ENCODE measurements at regions not wholly inside any gene's neighbourhood (a gene's known extent, or its start where the extent isn't known, plus 50 kb on each side); places are given as distances from the start of the nearest gene placed in this dataset.

- Mint-ChIP-seq H3K4me1 (no peaks in the 10 kb centered on the region), H3K27ac (no peak overlapping the region), H3K9me3 (no peaks in the 10 kb centered on the region), H3K36me3 (ENCODE audit: low read depth) (no peaks in the 10 kb centered on the region), H3K27me3 (peaks cover 5% of the 10 kb centered on the region), H3K4me3 (no peak overlapping the region)
- DNase-seq = no peak
- POLR2A ChIA-PET = no interaction called here
- CTCF ChIA-PET = no interaction called here
Observed at GRCh38 chr12:76268267-76268666, 79.9 kb downstream of the BBS10 start.

- Mint-ChIP-seq H3K4me3 (no peak overlapping the region), H3K4me1 (no peaks in the 10 kb centered on the region)
Observed at GRCh38 chr12:76266797-76267196, 81.4 kb downstream of the BBS10 start.

GRCh38 chr12:76265424-76266180 is 82.6 kb downstream of the BBS10 start:
- ChIA-PET POLR2A (no interaction called here), CTCF (no interaction called here)
- no peak overlapping the region for H3K27ac Mint-ChIP-seq
- H3K36me3 Mint-ChIP-seq (ENCODE audit: low read depth) = no peaks in the 10 kb centered on the region
- H3K4me1 Mint-ChIP-seq = no peaks in the 10 kb centered on the region
- H3K4me3 Mint-ChIP-seq = no peak overlapping the region
- H3K9me3 Mint-ChIP-seq = no peaks in the 10 kb centered on the region
- DNase-seq = no peak
- peaks cover 11% of the 10 kb centered on the region for H3K27me3 Mint-ChIP-seq

More at GRCh38 chr12:76266797-76267196, 81.4 kb downstream of the BBS10 start:
- no peak overlapping the region for H3K27ac Mint-ChIP-seq
- POLR2A ChIA-PET = no interaction called here
- CTCF ChIA-PET = interaction anchor here (1.0 kb wide), 1 partner anchor 8 kb away, joined by 3 read pairs; no protein-coding TSS in a partner anchor
- DNase-seq = no peak
- H3K9me3 Mint-ChIP-seq = no peaks in the 10 kb centered on the region
- peaks cover 9% of the 10 kb centered on the region for H3K27me3 Mint-ChIP-seq
- H3K36me3 Mint-ChIP-seq (ENCODE audit: low read depth) = no peaks in the 10 kb centered on the region

GRCh38 chr12:76264611-76265012 is 83.6 kb downstream of the BBS10 start:
- H3K27me3 Mint-ChIP-seq = peaks cover 11% of the 10 kb centered on the region
- POLR2A ChIA-PET = no interaction called here
- H3K36me3 Mint-ChIP-seq (ENCODE audit: low read depth) = no peaks in the 10 kb centered on the region
- no peaks in the 10 kb centered on the region for H3K4me1 Mint-ChIP-seq
- DNase-seq = no peak
- H3K27ac Mint-ChIP-seq = no peak overlapping the region
- H3K9me3 Mint-ChIP-seq = no peaks in the 10 kb centered on the region
- CTCF ChIA-PET = interaction anchor here (1.4 kb wide), 1 partner anchor 10 kb away, joined by 4 read pairs; no protein-coding TSS in a partner anchor
- H3K4me3 Mint-ChIP-seq = no peak overlapping the region

GRCh38 chr12:76263696-76264095 is 84.5 kb downstream of the BBS10 start:
- no peaks in the 10 kb centered on the region for H3K36me3 Mint-ChIP-seq (ENCODE audit: low read depth)
- no peaks in the 10 kb centered on the region for H3K4me1 Mint-ChIP-seq
- no peak overlapping the region for H3K27ac Mint-ChIP-seq
- no peak overlapping the region for H3K4me3 Mint-ChIP-seq
- peaks cover 11% of the 10 kb centered on the region for H3K27me3 Mint-ChIP-seq
- no peak for DNase-seq
- CTCF ChIA-PET = interaction anchor here (1.4 kb wide), 1 partner anchor 9 kb away, joined by 4 read pairs; no protein-coding TSS in a partner anchor
- POLR2A ChIA-PET = no interaction called here
- no peaks in the 10 kb centered on the region for H3K9me3 Mint-ChIP-seq

- H3K27me3 Mint-ChIP-seq = peaks cover 9% of the 10 kb centered on the region
- H3K4me1 Mint-ChIP-seq = no peaks in the 10 kb centered on the region
- no peak overlapping the region for H3K27ac Mint-ChIP-seq
- H3K4me3 Mint-ChIP-seq = no peak overlapping the region
- CTCF ChIA-PET = interaction anchor here (0.9 kb wide), 1 partner anchor 10 kb away, joined by 3 read pairs; no protein-coding TSS in a partner anchor
- H3K36me3 Mint-ChIP-seq (ENCODE audit: low read depth) = no peaks in the 10 kb centered on the region
- no peak for DNase-seq
- no peaks in the 10 kb centered on the region for H3K9me3 Mint-ChIP-seq
- POLR2A ChIA-PET = no interaction called here
Observed at GRCh38 chr12:76260390-76260748, 87.8 kb downstream of the BBS10 start.

- Mint-ChIP-seq H3K9me3 (no peaks in the 10 kb centered on the region), H3K27ac (no peak overlapping the region), H3K27me3 (peaks cover 9% of the 10 kb centered on the region), H3K4me1 (no peaks in the 10 kb centered on the region), H3K36me3 (ENCODE audit: low read depth) (no peaks in the 10 kb centered on the region), H3K4me3 (no peak overlapping the region)
- CTCF ChIA-PET = interaction anchor here (0.9 to 1.1 kb wide), 2 partner anchors 8 to 9 kb away, joined by 3 read pairs; no protein-coding TSS in a partner anchor
- POLR2A ChIA-PET = no interaction called here
- no peak for DNase-seq
Observed at GRCh38 chr12:76259660-76260389, 88.4 kb downstream of the BBS10 start.

GRCh38 chr12:76259106-76259505 is 89.1 kb downstream of the BBS10 start:
- no peak overlapping the region for H3K4me3 Mint-ChIP-seq
- ChIA-PET CTCF (interaction anchor here (1.1 kb wide), 1 partner anchor 8 kb away, joined by 3 read pairs; no protein-coding TSS in a partner anchor), POLR2A (no interaction called here)
- no peak overlapping the region for H3K27ac Mint-ChIP-seq
- peaks cover 8% of the 10 kb centered on the region for H3K27me3 Mint-ChIP-seq
- H3K36me3 Mint-ChIP-seq (ENCODE audit: low read depth) = no peaks in the 10 kb centered on the region
- H3K9me3 Mint-ChIP-seq = no peaks in the 10 kb centered on the region
- H3K4me1 Mint-ChIP-seq = no peaks in the 10 kb centered on the region
- DNase-seq = no peak

- Mint-ChIP-seq H3K4me3 (no peak overlapping the region), H3K27me3 (peaks cover 2% of the 10 kb centered on the region), H3K4me1 (no peaks in the 10 kb centered on the region), H3K36me3 (ENCODE audit: low read depth) (no peaks in the 10 kb centered on the region), H3K27ac (no peak overlapping the region), H3K9me3 (no peaks in the 10 kb centered on the region)
- ChIA-PET POLR2A (no interaction called here), CTCF (no interaction called here)
- DNase-seq = no peak
Observed at GRCh38 chr12:76256904-76257303, 91.3 kb downstream of the BBS10 start.

GRCh38 chr12:76256321-76256720 is 91.9 kb downstream of the BBS10 start:
- no peaks in the 10 kb centered on the region for H3K27me3 Mint-ChIP-seq
- DNase-seq = no peak
- no peaks in the 10 kb centered on the region for H3K36me3 Mint-ChIP-seq (ENCODE audit: low read depth)
- CTCF ChIA-PET = no interaction called here
- POLR2A ChIA-PET = no interaction called here
- no peak overlapping the region for H3K4me3 Mint-ChIP-seq
- H3K9me3 Mint-ChIP-seq = no peaks in the 10 kb centered on the region
- H3K27ac Mint-ChIP-seq = no peak overlapping the region
- H3K4me1 Mint-ChIP-seq = no peaks in the 10 kb centered on the region

- H3K4me1 Mint-ChIP-seq = no peaks in the 10 kb centered on the region
- no peaks in the 10 kb centered on the region for H3K36me3 Mint-ChIP-seq (ENCODE audit: low read depth)
- DNase-seq = no peak
- H3K9me3 Mint-ChIP-seq = no peaks in the 10 kb centered on the region
- H3K27ac Mint-ChIP-seq = no peak overlapping the region
- H3K27me3 Mint-ChIP-seq = no peaks in the 10 kb centered on the region
- H3K4me3 Mint-ChIP-seq = no peak overlapping the region
- ChIA-PET CTCF (interaction anchor here (0.9 kb wide), 1 partner anchor 9 kb away, joined by 4 read pairs; no protein-coding TSS in a partner anchor), POLR2A (no interaction called here)
Observed at GRCh38 chr12:76255692-76256091, 92.5 kb downstream of the BBS10 start.

GRCh38 chr12:76255281-76255680 is 92.9 kb downstream of the BBS10 start:
- POLR2A ChIA-PET = no interaction called here
- CTCF ChIA-PET = interaction anchor here (0.9 kb wide), 1 partner anchor 9 kb away, joined by 4 read pairs; no protein-coding TSS in a partner anchor
- Mint-ChIP-seq H3K36me3 (ENCODE audit: low read depth) (no peaks in the 10 kb centered on the region), H3K4me1 (no peaks in the 10 kb centered on the region), H3K27ac (no peak overlapping the region), H3K27me3 (no peaks in the 10 kb centered on the region), H3K9me3 (no peaks in the 10 kb centered on the region), H3K4me3 (no peak overlapping the region)
- no peak for DNase-seq

GRCh38 chr12:76252031-76252430 is 96.2 kb downstream of the BBS10 start:
- Mint-ChIP-seq H3K36me3 (ENCODE audit: low read depth) (no peaks in the 10 kb centered on the region), H3K9me3 (no peaks in the 10 kb centered on the region)

More at GRCh38 chr12:76252031-76252430, 96.2 kb downstream of the BBS10 start:
- Mint-ChIP-seq H3K27ac (no peak overlapping the region), H3K4me1 (no peaks in the 10 kb centered on the region), H3K4me3 (no peak overlapping the region), H3K27me3 (peaks cover 4% of the 10 kb centered on the region)
- ChIA-PET CTCF (interaction anchor here (0.7 kb wide), 1 partner anchor 14 kb away, joined by 3 read pairs; no protein-coding TSS in a partner anchor), POLR2A (no interaction called here)
- no peak for DNase-seq
